GM12892 (cell line): ENCODE measurements at regions not wholly inside any gene's neighbourhood (a gene's known extent, or its start where the extent isn't known, plus 50 kb on each side); places are given as distances from the start of the nearest gene placed in this dataset.

Source experiments
- POLR2A ChIP-seq: IDR thresholded peaks from 2 replicates; pipeline ENCODE4 v1.6.1; 2011; ENCODE audit warnings: low read depth, low read length, control low read depth
- POLR2AphosphoS5 ChIP-seq: IDR thresholded peaks from 2 replicates; pipeline ENCODE4 v1.6.1; 2011; ENCODE audit warnings: low read depth, low read length, control low read depth
- TAF1 ChIP-seq: IDR thresholded peaks from 2 replicates; pipeline ENCODE4 v1.6.1; 2011; ENCODE audit warnings: low read depth, mild to moderate bottlenecking, control low read depth, low read length, borderline replicate concordance

DNA sequence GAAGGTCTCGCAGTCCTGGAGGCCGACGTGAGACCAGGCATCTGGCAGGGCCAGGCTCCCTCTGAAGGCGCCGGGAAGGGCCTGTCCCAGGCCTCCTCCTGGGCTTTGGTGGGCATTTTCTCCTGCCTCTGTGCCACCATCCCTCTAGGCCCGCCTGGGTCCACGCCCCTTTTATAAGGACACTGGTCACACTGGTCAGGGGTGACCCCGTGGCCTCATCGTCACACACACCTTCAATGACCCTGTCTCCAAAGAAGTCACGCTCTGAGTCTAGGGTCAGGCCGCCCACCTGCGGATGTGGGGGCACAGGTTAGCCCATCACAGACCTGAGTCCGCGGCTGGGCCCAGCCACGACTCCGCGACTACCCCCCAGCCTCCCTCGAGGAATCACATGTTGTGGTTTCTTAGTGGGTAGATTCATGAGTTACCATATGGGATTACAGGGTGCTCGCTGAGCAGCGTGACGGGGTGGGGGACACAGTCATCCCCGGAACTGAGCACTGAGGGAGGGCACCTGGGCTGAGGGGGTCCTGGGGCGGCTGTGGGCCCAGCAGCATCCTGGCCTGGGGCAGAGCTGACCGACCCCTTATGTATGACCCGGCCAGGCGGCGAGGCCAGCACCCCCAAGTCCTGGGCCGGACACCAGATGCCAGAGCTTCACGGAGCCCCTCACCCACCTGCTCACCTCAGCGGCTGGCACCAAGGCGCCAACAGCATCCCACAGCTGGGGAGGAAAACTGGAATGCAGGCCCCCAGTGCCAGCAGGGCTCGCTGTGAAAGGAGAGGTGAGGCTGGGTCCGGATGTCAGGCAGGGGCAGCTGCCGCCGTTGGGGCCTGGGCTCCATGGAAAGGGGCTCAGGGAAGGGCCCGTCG lies 115.9 kb downstream of the DLL1 start:
- TF ChIP-seq TAF1 (no peak), POLR2AphosphoS5 (no peak), POLR2A (no peak)
